ENCODE measurements at regions not wholly inside any gene's neighbourhood (a gene's known extent, or its start where the extent isn't known, plus 50 kb on each side); places are given as distances from the start of the nearest gene placed in this dataset.

DNA sequence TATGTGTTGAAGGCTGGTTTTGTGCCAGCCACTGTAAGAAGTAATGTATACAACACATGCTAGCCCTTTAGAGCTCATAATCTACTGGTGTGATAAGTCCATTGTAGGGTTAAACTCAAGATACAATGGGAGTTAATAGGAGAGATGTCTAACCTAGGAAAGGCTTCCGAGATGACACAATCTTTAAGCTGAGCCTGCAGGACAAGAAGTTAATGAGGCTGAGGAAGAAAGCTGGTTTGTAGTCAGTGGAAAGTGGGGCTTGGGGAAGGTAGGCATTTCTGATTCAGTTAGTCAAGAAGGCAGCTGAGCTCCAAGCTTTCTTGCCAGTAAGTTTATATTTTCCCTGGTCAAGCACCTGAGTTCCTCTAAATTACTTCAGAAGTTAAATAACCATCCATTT is 83.0 kb upstream of the TGFBR2 start:
- Histone ChIP-seq H3K4me1 (ENCODE audit: control insufficient read depth, low read depth, low read length) (no peaks in the 10 kb centered on the region), H3K9ac (ENCODE audit: low read length) (no peak overlapping the region), H2AK5ac (ENCODE audit: low read length) (no peak overlapping the region), H3K4me2 (ENCODE audit: low read length) (no peak overlapping the region), H3K23ac (ENCODE audit: low read length) (no peak overlapping the region), H3K79me1 (ENCODE audit: low read length) (no peaks in the 10 kb centered on the region), H2BK120ac (ENCODE audit: low read depth, low read length) (no peak overlapping the region), H4K5ac (ENCODE audit: low read length) (no peak overlapping the region), H3K27me3 (ENCODE audit: insufficient read depth, low read length, poor library complexity) (no peaks in the 10 kb centered on the region), H2BK5ac (ENCODE audit: low read length) (no peak overlapping the region), H2BK15ac (replicated peaks; ENCODE audit: low read depth) (no peak overlapping the region), H3K18ac (ENCODE audit: low read length) (no peak overlapping the region), H3K79me2 (ENCODE audit: control insufficient read depth, insufficient read depth, low read length) (no peaks in the 10 kb centered on the region), H3K4ac (ENCODE audit: low read depth, low read length) (no peak overlapping the region), H3K4me3 (ENCODE audit: low read length) (no peak overlapping the region), H3K36me3 (ENCODE audit: control insufficient read depth, insufficient read depth, low read length) (no peaks in the 10 kb centered on the region), H3K27ac (ENCODE audit: low read depth, low read length) (no peak overlapping the region), H3K56ac (ENCODE audit: low read length) (no peak overlapping the region), H4K8ac (ENCODE audit: low read depth, low read length) (no peak overlapping the region)
- peak; percentile 37 for DNase-seq
- WGBS (ENCODE audit: extremely low coverage, insufficient coverage, low lambda C conversion rate) = no CpG with 5 or more reads among the region's 1 CpG

DNA sequence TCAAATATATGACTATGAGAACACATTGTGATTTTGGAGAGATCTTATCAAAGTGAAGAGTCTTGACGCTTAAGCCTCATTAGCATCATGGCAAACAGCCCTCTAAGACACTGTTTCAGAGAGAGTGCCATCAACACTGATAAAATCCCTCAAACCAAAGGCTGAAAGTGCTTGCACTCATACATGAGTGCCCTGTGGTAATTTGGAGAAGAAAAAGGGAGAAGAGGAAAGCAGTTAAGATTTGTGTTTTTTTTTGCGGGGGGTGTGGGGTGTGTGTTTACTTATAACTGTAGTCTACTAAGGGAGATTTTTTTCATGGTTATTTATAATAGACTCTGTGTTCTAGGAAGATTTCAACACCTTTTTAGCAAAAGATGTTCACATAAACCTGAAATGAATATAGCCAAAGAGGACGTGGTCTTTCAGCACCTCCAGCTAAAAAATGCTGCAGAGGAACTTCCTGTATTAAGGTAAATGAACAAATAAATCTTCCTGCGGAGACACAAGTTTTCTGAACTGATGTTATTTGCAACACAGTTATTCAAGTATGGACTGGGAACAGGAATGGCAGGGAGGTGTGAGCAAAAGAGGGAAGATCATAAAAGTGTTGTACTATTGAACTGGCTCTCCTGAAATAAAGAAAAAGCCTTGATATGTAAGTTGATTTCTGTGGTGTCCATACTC is 81.9 kb upstream of the TGFBR2 start:
- H2BK15ac ChIP-seq (replicated peaks; ENCODE audit: low read depth) = peak overlapping the region; percentile 64
- H3K18ac ChIP-seq (ENCODE audit: low read length) = peak overlapping the region; percentile 60
- no peaks in the 10 kb centered on the region for H3K4me1 ChIP-seq (ENCODE audit: control insufficient read depth, low read depth, low read length)
- H3K23ac ChIP-seq (ENCODE audit: low read length) = no peak overlapping the region
- no peak overlapping the region for H3K9ac ChIP-seq (ENCODE audit: low read length)
- H2BK5ac ChIP-seq (ENCODE audit: low read length) = no peak overlapping the region
- no peak overlapping the region for H2AK5ac ChIP-seq (ENCODE audit: low read length)
- no peak overlapping the region for H3K56ac ChIP-seq (ENCODE audit: low read length)
- H3K79me1 ChIP-seq (ENCODE audit: low read length) = no peaks in the 10 kb centered on the region
- H3K79me2 ChIP-seq (ENCODE audit: control insufficient read depth, insufficient read depth, low read length) = no peaks in the 10 kb centered on the region
- DNase-seq = peak; percentile 23
- H2BK120ac ChIP-seq (ENCODE audit: low read depth, low read length) = no peak overlapping the region
- H4K8ac ChIP-seq (ENCODE audit: low read depth, low read length) = no peak overlapping the region
- 100% methylated on average over 1 of the region's 4 CpGs for WGBS (ENCODE audit: extremely low coverage, insufficient coverage, low lambda C conversion rate)
- H3K4me2 ChIP-seq (ENCODE audit: low read length) = no peak overlapping the region
- H3K27ac ChIP-seq (ENCODE audit: low read depth, low read length) = no peak overlapping the region
- H3K36me3 ChIP-seq (ENCODE audit: control insufficient read depth, insufficient read depth, low read length) = no peaks in the 10 kb centered on the region
- H4K5ac ChIP-seq (ENCODE audit: low read length) = no peak overlapping the region
- no peak overlapping the region for H3K4me3 ChIP-seq (ENCODE audit: low read length)
- no peaks in the 10 kb centered on the region for H3K27me3 ChIP-seq (ENCODE audit: insufficient read depth, low read length, poor library complexity)
- H3K4ac ChIP-seq (ENCODE audit: low read depth, low read length) = no peak overlapping the region

DNA sequence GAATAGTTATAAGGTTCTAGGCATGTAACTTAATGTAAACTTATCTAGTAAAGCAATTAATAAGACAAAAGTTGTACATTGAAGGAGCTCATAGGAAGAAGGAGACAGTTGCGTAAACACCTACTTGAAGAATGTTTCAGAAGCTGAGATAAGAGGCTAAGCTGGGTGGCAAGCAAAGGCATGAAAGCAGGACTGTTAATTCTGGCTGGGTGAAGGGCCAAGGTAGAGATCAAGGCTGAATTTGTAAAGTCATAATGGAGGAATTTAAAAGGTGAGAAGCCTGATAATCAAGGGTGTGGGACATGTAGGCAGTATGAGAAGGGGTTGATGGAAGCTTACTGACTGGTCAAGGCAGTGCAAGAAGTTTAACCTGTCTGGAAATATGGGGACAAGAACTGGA is 80.4 kb upstream of the TGFBR2 start:
- no CpG with 5 or more reads among the region's 1 CpG for WGBS (ENCODE audit: extremely low coverage, insufficient coverage, low lambda C conversion rate)

DNA sequence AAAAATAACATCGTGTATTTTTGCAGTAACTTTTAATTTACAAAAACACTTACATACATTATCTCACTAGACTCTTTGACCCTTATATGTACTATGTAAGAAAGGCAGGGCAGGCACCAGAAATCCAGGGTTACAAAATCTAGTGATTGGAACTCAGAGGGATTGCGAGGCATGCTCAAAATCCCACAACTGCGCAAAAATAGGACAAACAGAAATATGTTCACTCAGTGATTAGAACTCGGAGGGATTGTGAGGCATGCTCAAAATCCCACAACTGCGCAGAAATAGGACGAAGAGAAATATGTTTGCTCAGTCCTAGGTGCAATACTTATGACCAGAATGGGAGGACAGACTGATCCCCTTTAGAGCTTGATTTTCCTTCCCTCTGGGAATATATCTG is 79.2 kb upstream of the TGFBR2 start:
- no peak overlapping the region for H3K4me2 ChIP-seq (ENCODE audit: low read length)
- H3K56ac ChIP-seq (ENCODE audit: low read length) = no peak overlapping the region
- H3K4ac ChIP-seq (ENCODE audit: low read depth, low read length) = no peak overlapping the region
- H2BK120ac ChIP-seq (ENCODE audit: low read depth, low read length) = no peak overlapping the region
- H3K23ac ChIP-seq (ENCODE audit: low read length) = no peak overlapping the region
- no peak overlapping the region for H3K27ac ChIP-seq (ENCODE audit: low read depth, low read length)
- no peak overlapping the region for H3K9ac ChIP-seq (ENCODE audit: low read length)
- H2AK5ac ChIP-seq (ENCODE audit: low read length) = no peak overlapping the region
- no peak for DNase-seq
- no peaks in the 10 kb centered on the region for H3K36me3 ChIP-seq (ENCODE audit: control insufficient read depth, insufficient read depth, low read length)
- H2BK15ac ChIP-seq (replicated peaks; ENCODE audit: low read depth) = no peak overlapping the region
- H3K79me2 ChIP-seq (ENCODE audit: control insufficient read depth, insufficient read depth, low read length) = no peaks in the 10 kb centered on the region
- no peak overlapping the region for H2BK5ac ChIP-seq (ENCODE audit: low read length)
- H4K5ac ChIP-seq (ENCODE audit: low read length) = no peak overlapping the region
- H3K27me3 ChIP-seq (ENCODE audit: insufficient read depth, low read length, poor library complexity) = no peaks in the 10 kb centered on the region
- H3K4me1 ChIP-seq (ENCODE audit: control insufficient read depth, low read depth, low read length) = no peaks in the 10 kb centered on the region
- H3K4me3 ChIP-seq (ENCODE audit: low read length) = no peak overlapping the region
- no peak overlapping the region for H4K8ac ChIP-seq (ENCODE audit: low read depth, low read length)
- no peaks in the 10 kb centered on the region for H3K79me1 ChIP-seq (ENCODE audit: low read length)
- peak overlapping the region; percentile 22 for H3K18ac ChIP-seq (ENCODE audit: low read length)
- 100% methylated on average over 1 of the region's 6 CpGs for WGBS (ENCODE audit: extremely low coverage, insufficient coverage, low lambda C conversion rate)

More for the DNA sequence above, 80.4 kb upstream of the TGFBR2 start:
- H2BK15ac ChIP-seq (replicated peaks; ENCODE audit: low read depth) = no peak overlapping the region
- no peak overlapping the region for H2BK120ac ChIP-seq (ENCODE audit: low read depth, low read length)
- H3K56ac ChIP-seq (ENCODE audit: low read length) = no peak overlapping the region
- H3K79me2 ChIP-seq (ENCODE audit: control insufficient read depth, insufficient read depth, low read length) = no peaks in the 10 kb centered on the region
- no peaks in the 10 kb centered on the region for H3K79me1 ChIP-seq (ENCODE audit: low read length)
- H3K23ac ChIP-seq (ENCODE audit: low read length) = no peak overlapping the region
- no peak overlapping the region for H3K4ac ChIP-seq (ENCODE audit: low read depth, low read length)
- H3K4me3 ChIP-seq (ENCODE audit: low read length) = no peak overlapping the region
- no peak overlapping the region for H2BK5ac ChIP-seq (ENCODE audit: low read length)
- H3K18ac ChIP-seq (ENCODE audit: low read length) = no peak overlapping the region
- H3K4me1 ChIP-seq (ENCODE audit: control insufficient read depth, low read depth, low read length) = no peaks in the 10 kb centered on the region
- no peak overlapping the region for H4K8ac ChIP-seq (ENCODE audit: low read depth, low read length)
- no peak overlapping the region for H3K27ac ChIP-seq (ENCODE audit: low read depth, low read length)
- peak; percentile 27 for DNase-seq
- H3K9ac ChIP-seq (ENCODE audit: low read length) = no peak overlapping the region
- H2AK5ac ChIP-seq (ENCODE audit: low read length) = no peak overlapping the region
- H3K4me2 ChIP-seq (ENCODE audit: low read length) = no peak overlapping the region
- H3K27me3 ChIP-seq (ENCODE audit: insufficient read depth, low read length, poor library complexity) = no peaks in the 10 kb centered on the region
- H4K5ac ChIP-seq (ENCODE audit: low read length) = no peak overlapping the region
- H3K36me3 ChIP-seq (ENCODE audit: control insufficient read depth, insufficient read depth, low read length) = no peaks in the 10 kb centered on the region

DNA sequence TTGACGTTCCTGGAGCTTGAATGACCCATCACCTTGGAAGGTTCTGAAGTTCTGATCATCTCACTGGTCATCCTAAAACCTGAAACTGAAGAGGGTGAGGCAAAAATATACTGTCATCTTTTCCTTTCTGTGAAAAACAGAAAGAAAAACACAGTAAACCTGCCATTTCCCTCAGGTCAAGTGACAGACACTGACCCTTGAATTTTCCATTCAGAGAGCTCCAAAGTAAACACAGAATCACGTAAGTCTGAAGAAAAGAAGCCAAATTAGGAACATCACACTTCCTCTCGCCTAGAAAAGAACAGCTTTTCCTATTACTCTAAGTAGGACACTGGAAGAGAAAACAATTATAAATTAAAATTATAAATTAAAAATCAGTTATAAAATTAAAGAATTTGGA is 78.7 kb upstream of the TGFBR2 start:
- H2BK15ac ChIP-seq (replicated peaks; ENCODE audit: low read depth) = no peak overlapping the region
- H3K4me3 ChIP-seq (ENCODE audit: low read length) = no peak overlapping the region
- no peak overlapping the region for H4K8ac ChIP-seq (ENCODE audit: low read depth, low read length)
- no peak overlapping the region for H3K4me2 ChIP-seq (ENCODE audit: low read length)
- no peak overlapping the region for H3K56ac ChIP-seq (ENCODE audit: low read length)
- H3K4ac ChIP-seq (ENCODE audit: low read depth, low read length) = no peak overlapping the region
- no CpG with 5 or more reads among the region's 3 CpGs for WGBS (ENCODE audit: extremely low coverage, insufficient coverage, low lambda C conversion rate)
- H3K9ac ChIP-seq (ENCODE audit: low read length) = no peak overlapping the region
- no peak overlapping the region for H3K27ac ChIP-seq (ENCODE audit: low read depth, low read length)
- H3K79me1 ChIP-seq (ENCODE audit: low read length) = no peaks in the 10 kb centered on the region
- H3K79me2 ChIP-seq (ENCODE audit: control insufficient read depth, insufficient read depth, low read length) = no peaks in the 10 kb centered on the region
- H2BK5ac ChIP-seq (ENCODE audit: low read length) = no peak overlapping the region
- no peaks in the 10 kb centered on the region for H3K4me1 ChIP-seq (ENCODE audit: control insufficient read depth, low read depth, low read length)
- no peaks in the 10 kb centered on the region for H3K36me3 ChIP-seq (ENCODE audit: control insufficient read depth, insufficient read depth, low read length)
- H4K5ac ChIP-seq (ENCODE audit: low read length) = no peak overlapping the region
- no peak overlapping the region for H3K23ac ChIP-seq (ENCODE audit: low read length)
- no peak for DNase-seq
- H2AK5ac ChIP-seq (ENCODE audit: low read length) = no peak overlapping the region
- H3K27me3 ChIP-seq (ENCODE audit: insufficient read depth, low read length, poor library complexity) = no peaks in the 10 kb centered on the region
- no peak overlapping the region for H2BK120ac ChIP-seq (ENCODE audit: low read depth, low read length)
- H3K18ac ChIP-seq (ENCODE audit: low read length) = peak overlapping the region; percentile 22

DNA sequence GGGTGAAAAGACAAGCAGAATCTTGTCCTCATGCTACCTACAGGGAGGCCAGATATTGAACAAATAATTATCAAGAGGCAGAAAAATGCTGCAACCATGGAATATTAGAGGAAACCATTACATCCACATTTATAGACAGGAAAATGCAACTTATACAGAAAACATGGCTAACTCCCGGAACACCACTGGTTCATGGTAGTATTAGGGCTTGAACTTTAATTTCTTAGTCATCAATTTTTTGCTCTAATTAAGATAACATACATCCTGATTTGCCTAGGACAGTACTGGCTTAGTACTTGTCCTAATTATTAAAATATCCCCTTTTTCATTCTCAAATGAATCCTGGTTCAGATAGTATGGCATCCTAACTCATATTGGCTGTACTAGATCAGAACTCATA is 76.3 kb upstream of the TGFBR2 start:
- no peak overlapping the region for H3K23ac ChIP-seq (ENCODE audit: low read length)
- DNase-seq = no peak
- no peak overlapping the region for H3K9ac ChIP-seq (ENCODE audit: low read length)
- no peak overlapping the region for H3K4me2 ChIP-seq (ENCODE audit: low read length)
- no peak overlapping the region for H3K56ac ChIP-seq (ENCODE audit: low read length)
- no peak overlapping the region for H3K4me3 ChIP-seq (ENCODE audit: low read length)
- no peaks in the 10 kb centered on the region for H3K27me3 ChIP-seq (ENCODE audit: insufficient read depth, low read length, poor library complexity)
- WGBS (ENCODE audit: extremely low coverage, insufficient coverage, low lambda C conversion rate) = no CpG with 5 or more reads among the region's 1 CpG
- H3K18ac ChIP-seq (ENCODE audit: low read length) = no peak overlapping the region
- H2BK5ac ChIP-seq (ENCODE audit: low read length) = no peak overlapping the region
- no peak overlapping the region for H2BK15ac ChIP-seq (replicated peaks; ENCODE audit: low read depth)
- H2AK5ac ChIP-seq (ENCODE audit: low read length) = no peak overlapping the region
- H3K79me2 ChIP-seq (ENCODE audit: control insufficient read depth, insufficient read depth, low read length) = no peaks in the 10 kb centered on the region
- no peak overlapping the region for H3K27ac ChIP-seq (ENCODE audit: low read depth, low read length)
- H3K4me1 ChIP-seq (ENCODE audit: control insufficient read depth, low read depth, low read length) = no peaks in the 10 kb centered on the region
- H2BK120ac ChIP-seq (ENCODE audit: low read depth, low read length) = no peak overlapping the region
- no peak overlapping the region for H4K8ac ChIP-seq (ENCODE audit: low read depth, low read length)
- no peaks in the 10 kb centered on the region for H3K79me1 ChIP-seq (ENCODE audit: low read length)
- no peaks in the 10 kb centered on the region for H3K36me3 ChIP-seq (ENCODE audit: control insufficient read depth, insufficient read depth, low read length)
- H4K5ac ChIP-seq (ENCODE audit: low read length) = no peak overlapping the region
- H3K4ac ChIP-seq (ENCODE audit: low read depth, low read length) = no peak overlapping the region

Data from mesendoderm (in vitro differentiated cells).